DOHH2 (cell line): ENCODE measurements at regions not wholly inside any gene's neighbourhood (a gene's known extent, or its start where the extent isn't known, plus 50 kb on each side); places are given as distances from the start of the nearest gene placed in this dataset.

Experiments used
- H3F3A ChIP-seq: fragments of 200-600 bp; sonication (generic), shearing (Covaris generic); 2 replicates; pipeline ENCODE4 v1.6.0; 2016; ENCODE audit warnings: antibody characterized with exemption, mild to moderate bottlenecking; ENCODE audit not compliant: control insufficient read depth, insufficient read depth
- H3K27ac ChIP-seq: fragments of 200-600 bp; sonication (generic); 2 replicates; pipeline ENCODE4 v1.5.1; 2014; ENCODE audit warnings: low read depth, mild to moderate bottlenecking, low read length, moderate library complexity
- H3K27me3 ChIP-seq: fragments of 200-600 bp; sonication (generic); 2 replicates; pipeline ENCODE4 v1.6.1; 2014; ENCODE audit warnings: mild to moderate bottlenecking, low read length, mixed read lengths; ENCODE audit not compliant: control insufficient read depth
- H3K36me3 ChIP-seq: fragments of 200-600 bp; sonication (generic); 2 replicates; pipeline ENCODE4 v1.6.1; 2014; ENCODE audit warnings: mild to moderate bottlenecking, low read length, moderate library complexity, mixed read lengths; ENCODE audit not compliant: control insufficient read depth
- H3K4me1 ChIP-seq: fragments of 200-600 bp; sonication (generic); 2 replicates; pipeline ENCODE4 v1.6.1; 2014; ENCODE audit warnings: mild to moderate bottlenecking, low read length, mixed read lengths; ENCODE audit not compliant: control insufficient read depth
- H3K4me2 ChIP-seq: fragments of 200-600 bp; sonication (generic); 2 replicates; pipeline ENCODE4 v1.6.0; 2014; ENCODE audit warnings: mild to moderate bottlenecking, low read length, moderate library complexity
- H3K4me3 ChIP-seq: fragments of 200-600 bp; sonication (generic); 2 replicates; pipeline ENCODE4 v1.5.1; 2014; ENCODE audit warnings: mild to moderate bottlenecking, low read length, mixed read lengths
- H3K79me2 ChIP-seq: fragments of 200-600 bp; sonication (generic); 2 replicates; pipeline ENCODE4 v1.6.1; 2014; ENCODE audit warnings: mild to moderate bottlenecking, low read length, mixed read lengths; ENCODE audit not compliant: control insufficient read depth
- H3K9me2 ChIP-seq: fragments of 200-600 bp; sonication (generic); replicated peaks from 2 replicates; pipeline ENCODE4 v1.6.1; 2014; ENCODE audit warnings: mild to moderate bottlenecking, low read length, mixed read lengths; ENCODE audit not compliant: control insufficient read depth
- H3K9me3 ChIP-seq: fragments of 200-600 bp; sonication (generic); 2 replicates; pipeline ENCODE4 v1.6.1; 2014; ENCODE audit warnings: antibody characterized with exemption, low read length, mixed read lengths; ENCODE audit not compliant: control insufficient read depth, insufficient read depth
- H4K20me1 ChIP-seq: fragments of 200-600 bp; sonication (generic); 2 replicates; pipeline ENCODE4 v1.6.0; 2014; ENCODE audit warnings: low read depth, mild to moderate bottlenecking, antibody characterized with exemption, low read length, moderate library complexity; ENCODE audit not compliant: control insufficient read depth, insufficient read depth
- CTCF ChIP-seq: fragments of 200-600 bp; sonication (generic); IDR thresholded peaks from one replicate; pipeline ENCODE4 v1.5.1; 2014; ENCODE audit warnings: antibody characterized with exemption, mild to moderate bottlenecking, low read depth, low read length; ENCODE audit not compliant: poor library complexity, severe bottlenecking
- EZH2phosphoT487 ChIP-seq: fragments of 200-600 bp; sonication (generic); IDR thresholded peaks from 2 replicates; pipeline ENCODE4 v1.6.1; 2017; ENCODE audit warnings: borderline replicate concordance, mild to moderate bottlenecking, antibody characterized with exemption, low read length, moderate library complexity, mixed read lengths

DNA sequence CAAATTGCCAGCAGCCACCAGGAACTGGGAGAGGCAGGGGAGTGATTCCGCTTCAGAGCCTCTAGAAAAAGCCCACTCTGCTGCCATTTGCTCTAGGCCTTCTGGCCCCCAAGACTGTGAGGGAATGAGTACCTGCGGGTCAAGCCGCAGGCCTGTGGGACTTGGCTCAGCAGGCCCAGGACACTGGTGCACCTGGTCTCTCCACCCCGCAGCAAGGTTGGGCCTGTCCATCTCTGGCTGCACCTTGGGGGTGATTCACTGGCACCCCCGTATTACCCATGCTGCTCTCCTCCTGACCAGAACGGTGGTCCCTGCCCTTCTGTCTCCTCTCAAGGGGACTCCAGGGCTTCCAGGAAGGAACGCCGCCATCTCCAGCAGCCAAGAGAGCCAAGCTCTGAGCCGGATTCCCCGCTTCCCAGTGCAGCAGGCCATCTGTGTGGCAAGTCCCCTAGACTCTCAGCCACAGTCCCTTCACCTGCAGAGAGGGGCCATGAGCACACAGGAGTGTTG, 78.4 kb upstream of the OLFM1 start:
- Histone ChIP-seq H4K20me1 (no peaks in the 10 kb centered on the region), H3K79me2 (no peaks in the 10 kb centered on the region), H3K9me2 (no peaks in the 10 kb centered on the region), H3K27ac (no peak overlapping the region), H3K36me3 (no peaks in the 10 kb centered on the region), H3F3A (no peaks in the 10 kb centered on the region), H3K4me3 (no peak overlapping the region), H3K9me3 (no peaks in the 10 kb centered on the region), H3K27me3 (no peaks in the 10 kb centered on the region), H3K4me2 (no peak overlapping the region), H3K4me1 (no peaks in the 10 kb centered on the region)
- TF ChIP-seq CTCF (no peak), EZH2phosphoT487 (no peak)

- Histone ChIP-seq H3K4me2 (no peak overlapping the region), H3K4me1 (no peaks in the 10 kb centered on the region), H3F3A (no peaks in the 10 kb centered on the region), H3K27ac (no peak overlapping the region), H3K36me3 (no peaks in the 10 kb centered on the region), H3K9me2 (no peaks in the 10 kb centered on the region), H3K79me2 (no peaks in the 10 kb centered on the region), H4K20me1 (no peaks in the 10 kb centered on the region), H3K27me3 (no peaks in the 10 kb centered on the region), H3K4me3 (no peak overlapping the region), H3K9me3 (no peaks in the 10 kb centered on the region)
- TF ChIP-seq EZH2phosphoT487 (no peak), CTCF (no peak)
These were observed 77.5 kb upstream of the OLFM1 start for GRCh38 chr9:135009794-135010585.

- TF ChIP-seq CTCF (no peak), EZH2phosphoT487 (no peak)
- H3K4me1 ChIP-seq, result no peaks in the 10 kb centered on the region
These were observed 76.9 kb upstream of the OLFM1 start for GRCh38 chr9:135010586-135010860.

DNA sequence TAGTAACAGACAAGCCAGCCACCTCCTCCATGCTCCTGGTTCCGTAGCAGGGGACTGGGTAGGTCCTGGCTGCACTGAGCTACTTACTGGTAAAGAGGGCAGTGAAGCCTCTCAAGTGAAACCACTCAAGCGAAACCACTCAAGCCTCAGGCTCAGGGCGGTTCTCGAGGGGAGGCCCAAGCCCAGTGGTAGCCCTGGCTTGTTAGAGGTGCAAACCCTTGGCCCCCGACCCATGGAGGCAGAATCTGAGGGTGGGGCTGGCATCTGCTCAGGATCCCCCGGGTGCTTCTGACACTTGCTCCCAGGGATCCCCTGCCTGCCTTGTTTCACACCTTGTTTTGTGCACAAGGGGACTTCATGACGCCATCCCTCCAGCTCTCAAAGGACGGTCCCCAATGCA, 76.5 kb upstream of the OLFM1 start:
- Histone ChIP-seq H3K4me1 (no peaks in the 10 kb centered on the region), H3K9me2 (no peaks in the 10 kb centered on the region), H3K27ac (no peak overlapping the region), H3K79me2 (no peaks in the 10 kb centered on the region), H3F3A (no peaks in the 10 kb centered on the region), H3K9me3 (no peaks in the 10 kb centered on the region), H4K20me1 (no peaks in the 10 kb centered on the region), H3K36me3 (no peaks in the 10 kb centered on the region), H3K4me2 (no peak overlapping the region), H3K4me3 (no peak overlapping the region), H3K27me3 (no peaks in the 10 kb centered on the region)
- no peak for TF ChIP-seq CTCF
- TF ChIP-seq EZH2phosphoT487, result no peak

More at GRCh38 chr9:135010586-135010860, 76.9 kb upstream of the OLFM1 start:
- H3K79me2 ChIP-seq, result no peaks in the 10 kb centered on the region
- no peak overlapping the region for H3K4me3 ChIP-seq
- no peaks in the 10 kb centered on the region for H3K36me3 ChIP-seq
- no peaks in the 10 kb centered on the region for H3K9me3 ChIP-seq
- no peaks in the 10 kb centered on the region for H4K20me1 ChIP-seq
- H3K27me3 ChIP-seq, result no peaks in the 10 kb centered on the region
- H3F3A ChIP-seq, result no peaks in the 10 kb centered on the region
- H3K4me2 ChIP-seq, result no peak overlapping the region
- no peaks in the 10 kb centered on the region for H3K9me2 ChIP-seq
- no peak overlapping the region for H3K27ac ChIP-seq
